Stimulated activated CD8-positive, alpha-beta memory T cell treated with anti-CD3 and anti-CD28 coated beads, Interleukin-7, amount 100 ng/mL, for 4 hours (primary cell): ENCODE measurements at regions not wholly inside any gene's neighbourhood (a gene's known extent, or its start where the extent isn't known, plus 50 kb on each side); places are given as distances from the start of the nearest gene placed in this dataset.
"Not testable (repeated sequence)": the region's sequence is repeated elsewhere in the genome, so short reads cannot be mapped to it uniquely, and the experiment has no call there.

Experiments
- DNase-seq, 2 donors: peaks; one replicate each; pipeline ENCODE4 v3.0.0-alpha.2; 2020; ENCODE audit warnings: low read depth in 2 of 2

GRCh38 chr7:131683536-131684125 lies 127.2 kb upstream of the PODXL start:
- DNase-seq: no peak

- no peak for DNase-seq
These were observed 125.5 kb upstream of the PODXL start for GRCh38 chr7:131681961-131682360.

DNA sequence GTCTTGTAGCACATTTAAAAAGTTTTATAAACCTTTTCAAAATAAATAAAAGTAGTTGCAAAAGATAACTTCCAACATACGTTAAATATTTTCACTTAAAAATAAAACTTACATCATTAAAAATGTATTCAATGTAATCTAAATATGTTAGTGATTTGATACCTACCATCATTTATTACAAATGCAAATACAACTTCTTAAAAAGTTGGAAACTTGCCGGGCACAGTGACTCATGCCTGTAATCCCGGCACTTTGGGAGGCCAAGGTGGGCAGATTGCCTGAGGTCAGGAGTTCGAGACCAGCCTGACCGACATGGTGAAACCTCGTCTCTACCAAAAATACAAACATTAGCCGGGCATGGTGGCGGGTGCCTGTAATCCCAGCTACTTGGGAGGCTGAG lies 122.6 kb upstream of the PODXL start:
- not testable (repeated sequence) for DNase-seq

GRCh38 chr7:131676850-131677249 lies 120.4 kb upstream of the PODXL start:
- not testable (repeated sequence) for DNase-seq

- DNase-seq: no peak
These were observed 117.7 kb upstream of the PODXL start for GRCh38 chr7:131674131-131674530.

DNA sequence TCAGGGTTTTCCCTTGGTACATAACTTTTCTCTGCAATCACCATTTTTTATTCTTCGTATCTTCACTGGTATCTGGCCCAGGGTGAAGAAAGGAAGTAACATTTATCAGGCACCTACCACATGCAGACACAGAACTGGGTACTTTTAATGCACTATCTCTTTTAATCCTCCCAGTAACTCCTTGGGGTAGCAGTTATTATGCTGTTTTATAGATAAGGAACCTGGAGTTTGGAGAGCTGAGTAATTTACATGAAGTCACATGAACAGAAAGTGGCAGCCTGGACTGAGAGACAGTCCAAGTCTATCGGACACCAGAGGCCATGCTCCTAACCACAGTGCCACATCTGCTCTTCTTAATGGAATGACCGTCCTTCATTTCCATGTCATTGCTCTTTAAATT lies 117.1 kb upstream of the PODXL start:
- no peak for DNase-seq

DNA sequence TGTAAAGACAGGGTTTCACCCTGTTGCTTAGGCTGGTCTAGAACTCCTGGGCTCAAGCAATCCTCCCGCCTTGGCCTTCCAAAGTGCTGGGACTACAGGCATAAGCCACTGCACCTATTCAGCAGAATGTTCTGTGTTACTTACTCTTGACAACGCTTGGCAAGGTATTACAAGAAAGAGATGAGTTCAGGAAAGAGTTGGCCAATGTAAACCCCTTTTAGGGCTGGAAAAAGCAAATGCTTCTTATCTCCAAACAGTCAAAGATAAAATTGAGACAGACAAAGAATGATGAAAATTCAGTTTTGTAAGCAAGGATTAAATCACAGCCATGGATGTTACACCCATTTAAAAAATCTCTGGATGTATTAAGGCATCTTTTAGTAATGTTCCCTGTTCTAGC lies 114.0 kb upstream of the PODXL start:
- DNase-seq: no peak

DNA sequence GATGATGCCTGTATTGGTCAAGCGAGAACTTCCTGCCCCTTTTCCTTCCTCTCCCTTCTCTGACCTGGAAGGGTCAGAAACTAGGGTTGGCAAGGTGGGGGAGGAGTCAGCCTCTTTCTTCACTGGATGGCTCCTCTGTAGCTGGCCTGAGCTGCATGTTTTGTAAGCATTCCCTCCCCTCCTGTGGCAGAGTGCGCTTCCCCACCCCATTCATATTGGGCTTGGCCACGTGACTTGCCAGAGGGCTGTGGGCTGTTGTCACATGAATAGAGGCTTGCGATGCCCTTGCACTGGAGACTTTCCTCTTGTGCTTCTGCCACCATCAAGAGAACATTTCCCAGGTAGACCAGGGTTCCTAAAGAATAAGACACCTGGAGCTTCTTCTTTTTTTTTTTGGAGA lies 111.3 kb upstream of the PODXL start:
- DNase-seq: no peak

DNA sequence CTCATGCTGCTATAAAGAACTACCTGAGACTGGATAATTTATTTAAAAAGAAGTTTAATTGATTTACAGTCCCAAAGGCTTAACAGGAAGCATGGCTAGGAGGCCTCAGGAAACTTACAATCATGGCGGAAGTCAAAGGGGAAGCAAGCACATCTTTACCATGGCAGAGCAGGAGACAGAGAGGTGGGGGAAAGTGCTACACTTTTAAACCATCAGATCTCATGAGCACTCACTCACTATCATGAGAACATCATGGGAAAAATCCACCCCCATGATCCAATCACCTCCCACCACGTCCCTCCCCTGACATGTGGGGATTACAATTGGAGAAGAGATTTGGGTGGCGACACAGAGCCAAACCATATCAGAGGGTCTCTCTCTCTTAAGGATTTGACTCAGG lies 108.6 kb upstream of the PODXL start:
- DNase-seq: no peak

DNA sequence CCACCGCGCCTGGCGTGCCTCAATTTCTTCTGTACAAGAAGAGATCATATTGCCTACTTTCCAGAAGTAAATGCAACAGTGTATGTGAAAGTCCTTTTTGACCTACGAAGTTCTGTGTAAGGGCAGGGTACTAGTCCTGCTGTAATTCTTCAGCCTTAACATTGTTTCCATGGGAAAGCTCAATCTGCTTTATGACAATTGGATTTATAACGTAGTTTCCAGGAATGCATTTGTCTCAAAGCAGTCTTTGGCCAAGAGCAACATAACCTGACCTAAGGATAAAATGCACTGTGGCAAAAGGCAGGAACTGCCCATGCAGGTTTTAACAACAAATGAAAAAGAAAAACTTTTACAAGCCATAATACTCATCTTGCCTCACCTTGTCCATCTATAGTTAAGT lies 108.1 kb upstream of the PODXL start:
- no peak for DNase-seq

DNA sequence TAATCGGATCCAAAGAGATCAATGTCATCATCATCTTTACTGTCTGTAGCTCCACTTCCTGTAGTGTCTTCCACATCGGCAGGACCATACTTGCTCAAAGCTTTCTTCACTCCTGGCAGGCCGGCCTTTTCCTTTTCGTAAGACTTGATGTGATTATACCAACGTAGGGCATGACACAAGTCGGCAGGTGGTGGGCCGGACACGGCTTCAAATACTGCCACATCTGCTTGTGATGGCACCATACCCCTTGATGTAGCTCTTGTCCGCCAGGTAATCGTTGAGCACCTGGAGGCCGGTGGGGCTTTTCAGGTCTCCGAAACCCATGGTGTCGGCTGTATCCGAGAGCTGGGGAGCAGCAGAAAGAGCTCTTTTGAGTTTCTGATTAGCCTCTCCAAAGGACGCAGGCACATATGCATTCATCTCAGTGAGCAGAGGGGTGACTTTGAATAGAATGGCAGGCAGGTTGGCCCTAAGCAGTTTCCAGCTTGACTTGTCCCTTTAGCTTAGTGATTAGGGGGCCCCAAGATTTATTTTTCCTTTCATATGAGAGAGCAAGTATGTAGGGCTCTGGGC lies 106.0 kb upstream of the PODXL start:
- DNase-seq: not testable (repeated sequence)

DNA sequence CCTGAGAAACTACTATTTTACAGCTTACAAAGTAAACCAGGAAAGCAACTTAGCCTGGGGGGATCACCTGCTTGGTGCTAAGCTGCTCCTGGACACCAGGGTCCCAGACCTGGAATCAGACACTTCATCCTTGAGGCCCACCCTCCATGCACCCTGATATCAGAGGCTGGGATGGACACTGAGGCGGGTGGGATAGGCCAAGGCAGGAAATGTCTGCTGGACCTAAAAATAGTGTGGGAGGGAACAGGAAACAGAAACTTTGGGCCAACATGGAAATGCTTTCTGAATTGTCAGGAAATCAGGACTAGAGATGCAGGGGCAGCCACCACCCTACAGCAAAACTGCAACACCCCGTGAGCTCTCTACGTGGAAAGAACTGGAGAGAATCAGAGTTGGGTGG lies 101.5 kb upstream of the PODXL start:
- DNase-seq: no peak

- no peak for DNase-seq
These were observed 100.7 kb upstream of the PODXL start for GRCh38 chr7:131656980-131657723.

DNA sequence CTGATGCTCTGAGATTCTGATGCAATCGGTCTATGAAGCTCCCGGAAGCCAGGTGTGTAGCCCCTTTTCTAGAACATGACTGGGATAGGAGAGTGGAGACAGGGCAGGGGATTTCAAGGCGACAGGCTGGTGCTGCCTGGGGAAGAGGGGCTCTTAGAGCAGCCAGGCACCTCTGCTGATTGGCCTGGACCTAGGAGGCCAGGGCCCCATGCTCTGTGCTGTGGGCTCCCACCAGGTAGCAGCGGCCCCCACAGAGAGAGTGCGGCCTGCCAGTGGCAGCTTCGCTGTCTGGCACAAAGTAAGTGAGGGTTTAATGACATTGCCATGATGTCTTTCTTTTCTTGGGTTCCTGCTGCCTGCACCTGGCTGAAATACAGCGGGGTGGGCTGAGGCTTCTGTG lies 99.4 kb upstream of the PODXL start:
- DNase-seq: no peak

- no peak for DNase-seq
These were observed 99.0 kb upstream of the PODXL start for GRCh38 chr7:131655447-131655846.

DNA sequence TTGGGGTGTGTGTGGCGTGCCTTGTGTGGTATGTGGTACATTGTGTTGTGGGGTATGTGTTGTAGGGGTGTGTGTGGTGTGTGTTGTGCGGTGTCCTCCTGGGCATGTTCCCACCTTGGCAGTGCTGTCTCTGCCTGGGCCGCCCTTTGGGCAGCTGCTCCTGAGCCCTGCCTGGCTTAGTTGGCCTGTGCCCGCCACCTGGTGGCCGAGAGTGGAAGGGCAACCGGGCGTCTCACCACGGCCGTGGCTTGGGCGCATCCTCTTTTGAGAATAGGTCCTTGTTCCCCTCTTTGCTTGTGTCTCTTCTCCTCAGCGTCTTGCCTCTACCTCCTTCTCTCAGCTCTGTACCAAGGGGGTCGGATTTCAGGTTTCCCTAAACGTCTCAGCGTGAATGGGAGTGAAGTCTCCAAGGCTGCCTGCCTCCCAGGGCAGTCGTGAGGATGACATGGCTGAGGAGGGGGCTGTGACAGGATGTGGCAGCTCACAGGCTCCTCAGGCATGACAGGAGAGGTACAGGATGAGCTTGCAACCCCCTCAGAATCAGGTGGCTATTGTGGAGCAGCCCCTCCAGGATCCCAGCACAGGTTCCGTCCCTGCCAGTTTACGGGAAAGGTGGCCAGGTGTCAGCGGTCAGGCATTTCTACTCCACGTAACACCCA lies 98.4 kb upstream of the PODXL start:
- DNase-seq: peak; percentile 49 to 55

DNA sequence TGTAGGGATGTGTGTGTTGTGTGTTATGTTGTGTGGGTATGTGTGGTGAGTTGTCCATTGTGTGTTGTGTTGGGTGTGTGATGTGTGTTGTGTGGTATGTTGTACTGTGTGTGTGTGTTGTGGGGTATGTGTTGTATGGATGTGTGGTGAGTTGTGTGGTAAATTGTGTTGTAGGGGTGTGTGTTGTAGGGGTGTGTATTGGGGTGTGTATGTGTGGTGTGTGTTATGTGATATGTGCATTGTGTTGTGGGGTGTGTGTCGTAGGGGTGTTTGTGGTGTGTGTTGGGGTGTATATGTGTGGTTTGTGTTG lies 97.8 kb upstream of the PODXL start:
- no peak for DNase-seq

GRCh38 chr7:131653418-131654248 lies 97.2 kb upstream of the PODXL start:
- DNase-seq: no peak

DNA sequence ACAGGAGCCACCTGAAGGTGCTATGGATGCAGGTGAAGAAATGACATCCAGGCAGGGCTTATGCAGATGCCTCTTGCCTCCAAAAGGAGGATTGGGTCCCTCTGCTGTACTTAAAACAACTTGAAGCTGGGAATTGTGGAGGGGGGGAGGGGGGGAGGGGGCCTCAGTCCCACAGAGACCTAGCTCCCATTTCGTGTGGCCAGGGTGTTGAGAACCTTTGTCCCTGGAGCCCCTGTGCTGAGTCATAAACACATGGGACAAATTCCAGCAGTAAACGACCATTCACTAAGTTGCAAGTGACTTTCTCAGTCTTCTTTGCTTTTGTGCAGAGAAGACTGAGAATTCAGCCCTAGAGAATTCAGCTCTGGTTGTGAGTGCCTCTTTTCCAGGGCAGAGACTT lies 96.5 kb upstream of the PODXL start:
- no peak for DNase-seq

GRCh38 chr7:131652194-131652593 lies 95.8 kb upstream of the PODXL start:
- DNase-seq: no peak

DNA sequence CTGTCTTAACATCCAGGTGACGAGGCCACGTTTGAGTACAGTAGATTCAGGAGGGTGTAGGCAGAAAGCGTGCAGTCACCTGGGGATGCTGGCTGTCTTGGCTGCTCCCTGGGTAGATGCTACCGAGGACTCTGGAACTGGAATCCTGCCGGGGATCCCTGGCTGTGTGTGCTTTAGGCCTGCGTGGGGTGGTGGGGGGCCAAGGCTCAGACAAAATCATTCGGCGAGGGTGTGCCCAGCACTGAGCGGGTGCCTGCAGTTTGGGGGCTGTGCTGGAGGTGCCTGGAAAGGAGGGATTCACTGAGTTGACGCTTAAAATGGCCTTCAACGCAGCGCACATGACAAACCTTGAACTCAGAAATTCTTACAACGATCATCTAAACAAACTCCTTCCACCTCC lies 93.5 kb upstream of the PODXL start:
- no peak for DNase-seq

DNA sequence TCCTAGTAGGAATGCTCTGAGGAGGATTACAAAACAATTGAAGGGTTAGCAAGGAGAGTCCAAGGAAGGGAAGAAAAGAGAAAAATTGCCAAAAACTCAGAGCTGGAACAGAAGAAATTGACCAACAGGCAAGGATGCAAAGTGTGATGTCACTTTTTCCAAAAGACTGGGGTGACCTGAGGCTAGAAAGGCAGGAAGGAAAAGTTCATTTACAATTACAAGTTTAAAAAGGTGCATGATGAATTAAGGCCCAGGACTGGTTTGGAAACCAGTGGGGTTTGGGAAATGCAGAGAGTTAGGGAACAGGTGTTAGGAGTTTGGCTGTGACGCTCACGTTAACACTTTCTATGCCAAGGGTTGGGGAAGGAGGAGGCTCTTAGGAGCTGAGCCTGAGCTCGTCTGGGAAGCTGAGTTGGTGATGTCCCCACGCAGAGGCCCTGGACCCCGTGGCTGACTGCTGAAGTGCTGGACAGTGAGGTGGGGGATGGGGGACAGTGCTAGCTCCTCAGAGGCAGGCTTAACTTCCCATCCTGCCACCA lies 92.6 kb upstream of the PODXL start:
- DNase-seq: no peak
